Activated CD8-positive, alpha-beta memory T cell treated with anti-CD3 and anti-CD28 coated beads, Interleukin-2, amount 50 U/mL, for 48 hours (primary cell): ENCODE measurements at regions not wholly inside any gene's neighbourhood (a gene's known extent, or its start where the extent isn't known, plus 50 kb on each side); places are given as distances from the start of the nearest gene placed in this dataset.

Experiments used
- DNase-seq: peaks from one replicate; pipeline ENCODE4 v3.0.0-alpha.2; 2020

GRCh38 chr1:165073185-165074007, 283.1 kb downstream of the LMX1A start:
- no peak for DNase-seq

- no peak for DNase-seq
Measured at GRCh38 chr1:165070675-165071074, 285.8 kb downstream of the LMX1A start.

- DNase-seq, result no peak
Measured at GRCh38 chr1:165069829-165070228, 286.7 kb downstream of the LMX1A start.

GRCh38 chr1:165068741-165069140, 287.8 kb downstream of the LMX1A start:
- DNase-seq, result no peak

- no peak for DNase-seq
Measured at GRCh38 chr1:165067829-165068228, 288.7 kb downstream of the LMX1A start.

GRCh38 chr1:165063181-165063965, 293.1 kb downstream of the LMX1A start:
- no peak for DNase-seq

- DNase-seq, result no peak
Measured at GRCh38 chr1:165062346-165062745, 294.2 kb downstream of the LMX1A start.

GRCh38 chr1:165060285-165060793, 296.2 kb downstream of the LMX1A start:
- DNase-seq, result no peak

- DNase-seq, result no peak
Measured at GRCh38 chr1:165057956-165058355, 298.6 kb downstream of the LMX1A start.

GRCh38 chr1:165056914-165057313, 299.6 kb downstream of the LMX1A start:
- no peak for DNase-seq

- DNase-seq, result no peak
Measured at GRCh38 chr1:165055581-165055980, 300.9 kb downstream of the LMX1A start.

GRCh38 chr1:165054627-165055026, 301.9 kb downstream of the LMX1A start:
- no peak for DNase-seq

- no peak for DNase-seq
Measured at GRCh38 chr1:165053351-165053750, 303.2 kb downstream of the LMX1A start.

GRCh38 chr1:165052936-165053335, 303.6 kb downstream of the LMX1A start:
- DNase-seq, result no peak

GRCh38 chr1:165052431-165052830, 304.1 kb downstream of the LMX1A start:
- DNase-seq, result no peak

- no peak for DNase-seq
Measured at GRCh38 chr1:165050246-165050645, 306.3 kb downstream of the LMX1A start.

- DNase-seq, result no peak
Measured at GRCh38 chr1:165047994-165048393, 308.5 kb downstream of the LMX1A start.

GRCh38 chr1:165045902-165046301, 310.6 kb downstream of the LMX1A start:
- no peak for DNase-seq

- no peak for DNase-seq
Measured at GRCh38 chr1:165040641-165041040, 315.9 kb downstream of the LMX1A start.

GRCh38 chr1:165039996-165040395, 316.5 kb downstream of the LMX1A start:
- no peak for DNase-seq

- DNase-seq, result no peak
Measured at GRCh38 chr1:165036403-165036802, 320.1 kb downstream of the LMX1A start.

GRCh38 chr1:165034136-165034809, 322.2 kb downstream of the LMX1A start:
- no peak for DNase-seq

GRCh38 chr1:165031001-165031400, 325.5 kb downstream of the LMX1A start:
- no peak for DNase-seq
